ENCODE measurements at regions not wholly inside any gene's neighbourhood (a gene's known extent, or its start where the extent isn't known, plus 50 kb on each side); places are given as distances from the start of the nearest gene placed in this dataset.
"Not testable (repeated sequence)": the region's sequence is repeated elsewhere in the genome, so short reads cannot be mapped to it uniquely, and the experiment has no call there.

- no peak overlapping the region for H3K4me3 Mint-ChIP-seq
- no peak for TF ChIP-seq CTCF (conservative IDR thresholded peaks at IDR 0.05)
- no peaks in the 10 kb centered on the region for H3K9me3 Mint-ChIP-seq
- H3K4me1 Mint-ChIP-seq: peaks cover 6% of the 10 kb centered on the region
- no peaks in the 10 kb centered on the region for H3K36me3 Mint-ChIP-seq (ENCODE audit: low read depth)
- DNase-seq (ENCODE audit: low read depth, low spot score): no peak
- peak overlapping the region; percentile 85 for H3K27ac Mint-ChIP-seq (ENCODE audit: unreplicated experiment)
- peaks cover 4% of the 10 kb centered on the region for H3K27me3 Mint-ChIP-seq (ENCODE audit: low read depth)
Observed at GRCh38 chr1:110266834-110267233, 56.7 kb downstream of the KCNC4 start.

- no peak for TF ChIP-seq CTCF (conservative IDR thresholded peaks at IDR 0.05)
- H3K4me1 Mint-ChIP-seq: peaks cover 6% of the 10 kb centered on the region
- H3K27ac Mint-ChIP-seq (ENCODE audit: unreplicated experiment): no peak overlapping the region
- H3K4me3 Mint-ChIP-seq: no peak overlapping the region
- H3K9me3 Mint-ChIP-seq: no peaks in the 10 kb centered on the region
- no peaks in the 10 kb centered on the region for H3K36me3 Mint-ChIP-seq (ENCODE audit: low read depth)
- no peak for DNase-seq (ENCODE audit: low read depth, low spot score)
- peaks cover 8% of the 10 kb centered on the region for H3K27me3 Mint-ChIP-seq (ENCODE audit: low read depth)
Observed at GRCh38 chr1:110267260-110267659, 57.1 kb downstream of the KCNC4 start.

GRCh38 chr1:110272045-110272444 is 61.9 kb downstream of the KCNC4 start:
- no peak for TF ChIP-seq CTCF (conservative IDR thresholded peaks at IDR 0.05)
- Mint-ChIP-seq H3K27me3 (ENCODE audit: low read depth) (peaks cover 14% of the 10 kb centered on the region), H3K27ac (ENCODE audit: unreplicated experiment) (no peak overlapping the region), H3K36me3 (ENCODE audit: low read depth) (no peaks in the 10 kb centered on the region), H3K4me3 (no peak overlapping the region), H3K9me3 (peaks cover 3% of the 10 kb centered on the region), H3K4me1 (no peaks in the 10 kb centered on the region)
- DNase-seq (ENCODE audit: low read depth, low spot score): no peak

GRCh38 chr1:110273832-110274231 is 63.7 kb downstream of the KCNC4 start:
- not testable (repeated sequence) for H3K4me1 Mint-ChIP-seq; H3K36me3 Mint-ChIP-seq (ENCODE audit: low read depth); H3K4me3 Mint-ChIP-seq; H3K27ac Mint-ChIP-seq (ENCODE audit: unreplicated experiment); H3K9me3 Mint-ChIP-seq; DNase-seq (ENCODE audit: low read depth, low spot score)
- H3K27me3 Mint-ChIP-seq (ENCODE audit: low read depth): peaks cover 14% of the 10 kb centered on the region

GRCh38 chr1:110280126-110280525 is 59.1 kb upstream of the RBM15 start:
- Mint-ChIP-seq H3K4me1 (no peaks in the 10 kb centered on the region), H3K36me3 (ENCODE audit: low read depth) (no peaks in the 10 kb centered on the region), H3K27ac (ENCODE audit: unreplicated experiment) (no peak overlapping the region), H3K9me3 (no peaks in the 10 kb centered on the region), H3K4me3 (no peak overlapping the region), H3K27me3 (ENCODE audit: low read depth) (peaks cover 6% of the 10 kb centered on the region)
- DNase-seq (ENCODE audit: low read depth, low spot score): no peak
- TF ChIP-seq CTCF (conservative IDR thresholded peaks at IDR 0.05): no peak

GRCh38 chr1:110280804-110281203 is 58.4 kb upstream of the RBM15 start:
- no peak for TF ChIP-seq CTCF (conservative IDR thresholded peaks at IDR 0.05)
- H3K36me3 Mint-ChIP-seq (ENCODE audit: low read depth): no peaks in the 10 kb centered on the region
- no peaks in the 10 kb centered on the region for H3K4me1 Mint-ChIP-seq
- DNase-seq (ENCODE audit: low read depth, low spot score): no peak
- no peak overlapping the region for H3K4me3 Mint-ChIP-seq
- no peak overlapping the region for H3K27ac Mint-ChIP-seq (ENCODE audit: unreplicated experiment)
- no peaks in the 10 kb centered on the region for H3K9me3 Mint-ChIP-seq
- peaks cover 6% of the 10 kb centered on the region for H3K27me3 Mint-ChIP-seq (ENCODE audit: low read depth)
